Common myeloid progenitor, CD34-positive (primary cell): ENCODE measurements at regions not wholly inside any gene's neighbourhood (a gene's known extent, or its start where the extent isn't known, plus 50 kb on each side); places are given as distances from the start of the nearest gene placed in this dataset.
A peak's percentile ranks its signal among the peaks of the same experiment; 100 is the strongest.
"Not testable (repeated sequence)": the region's sequence is repeated elsewhere in the genome, so short reads cannot be mapped to it uniquely, and the experiment has no call there.

Experiments used
- CTCF ChIA-PET: fragments of 350-600 bp; sonication (Branson Sonifier 250); formaldehyde crosslinking; loops from one replicate; lab custom pipeline; 2021; ENCODE audit warnings: antibody characterized with exemption; lab: Charles Lee
- POLR2A ChIA-PET: fragments of 350-600 bp; sonication (Branson Sonifier 250); formaldehyde crosslinking; loops from one replicate; lab custom pipeline; 2021; ENCODE audit warnings: antibody characterized with exemption; lab: Charles Lee
- DNase-seq, 3 donors: peaks; one replicate each; pipeline versions ENCODE4 v3.0.0 to v3.0.0-alpha.2; 2013
- H3K27ac ChIP-seq, 2 experiments: 1 replicate in 1 of 2; 2 replicates in 1 of 2; pipeline ENCODE4 v1.7.0; 2013; ENCODE audit warnings: inconsistent platforms in 2 of 2, low read length in 2 of 2, mild to moderate bottlenecking in 2 of 2, low read depth in 1 of 2, moderate library complexity in 1 of 2; ENCODE audit not compliant: severe bottlenecking in 2 of 2, insufficient read depth in 1 of 2, poor library complexity in 1 of 2
- H3K27me3 ChIP-seq, 5 experiments: replicated peaks in 2 of 5; 1 replicate in 3 of 5; 2 replicates in 2 of 5; pipeline versions ENCODE4 v1.6.1 to v1.7.0; 2013; ENCODE audit warnings: low read length in 4 of 5, mild to moderate bottlenecking in 2 of 5, moderate library complexity in 2 of 5, inconsistent platforms in 1 of 5; ENCODE audit not compliant: insufficient read depth in 5 of 5, control insufficient read depth in 4 of 5
- H3K36me3 ChIP-seq, 4 experiments: 1 replicate in 2 of 4; 2 replicates in 2 of 4; pipeline versions ENCODE4 v1.6.1 to v1.7.0; 2013; ENCODE audit warnings: low read length in 3 of 4, control low read depth in 1 of 4, mild to moderate bottlenecking in 1 of 4; ENCODE audit not compliant: control insufficient read depth in 4 of 4, insufficient read depth in 4 of 4
- H3K4me1 ChIP-seq, 4 experiments: 1 replicate in 3 of 4; 2 replicates in 1 of 4; pipeline versions ENCODE4 v1.6.1 to v1.7.1; 2013; ENCODE audit warnings: low read length in 3 of 4, mild to moderate bottlenecking in 3 of 4, control low read depth in 1 of 4, inconsistent platforms in 1 of 4, moderate library complexity in 1 of 4; ENCODE audit not compliant: control insufficient read depth in 4 of 4, insufficient read depth in 4 of 4; ENCODE audit errors: control extremely low read depth in 1 of 4
- H3K4me3 ChIP-seq, 7 experiments: 1 replicate in 4 of 7; 2 replicates in 3 of 7; pipeline versions ENCODE4 v1.5.1 to v1.7.0; 2013; ENCODE audit warnings: mild to moderate bottlenecking in 7 of 7, low read length in 6 of 7, moderate library complexity in 6 of 7, inconsistent platforms in 2 of 7, low read depth in 2 of 7, control low read depth in 1 of 7; ENCODE audit not compliant: insufficient read depth in 4 of 7, control insufficient read depth in 1 of 7; ENCODE audit errors: extremely low read depth in 1 of 7
- H3K9me3 ChIP-seq, 5 experiments: 1 replicate in 4 of 5; 2 replicates in 1 of 5; pipeline versions ENCODE4 v1.6.1 to v1.7.1; 2013; ENCODE audit warnings: low read length in 4 of 5, mild to moderate bottlenecking in 2 of 5, inconsistent platforms in 1 of 5, low read depth in 1 of 5, moderate library complexity in 1 of 5; ENCODE audit not compliant: control insufficient read depth in 4 of 5, insufficient read depth in 2 of 5; ENCODE audit errors: control extremely low read depth in 1 of 5
- WGBS: methylation state at CpG from one replicate; pipeline ENCODE4 v1.1.5; 2013; ENCODE audit not compliant: insufficient coverage; 5-methylcytosine and 5-hydroxymethylcytosine counted together

GRCh38 chr6:27018401-27018800 is 229.1 kb upstream of the PRSS16 start:
- H3K27me3 ChIP-seq, H3K36me3 ChIP-seq, H3K4me3 ChIP-seq, DNase-seq, POLR2A ChIA-PET, CTCF ChIA-PET, H3K27ac ChIP-seq: not testable (repeated sequence)
- peaks cover 0 to 17% (median 3%) of the 10 kb centered on the region in 5 experiments for H3K9me3 ChIP-seq
- 97% methylated on average over 6 of the region's 6 CpGs for WGBS
- H3K4me1 ChIP-seq = peaks cover 0 to 15% (median 8%) of the 10 kb centered on the region in 4 experiments

DNA sequence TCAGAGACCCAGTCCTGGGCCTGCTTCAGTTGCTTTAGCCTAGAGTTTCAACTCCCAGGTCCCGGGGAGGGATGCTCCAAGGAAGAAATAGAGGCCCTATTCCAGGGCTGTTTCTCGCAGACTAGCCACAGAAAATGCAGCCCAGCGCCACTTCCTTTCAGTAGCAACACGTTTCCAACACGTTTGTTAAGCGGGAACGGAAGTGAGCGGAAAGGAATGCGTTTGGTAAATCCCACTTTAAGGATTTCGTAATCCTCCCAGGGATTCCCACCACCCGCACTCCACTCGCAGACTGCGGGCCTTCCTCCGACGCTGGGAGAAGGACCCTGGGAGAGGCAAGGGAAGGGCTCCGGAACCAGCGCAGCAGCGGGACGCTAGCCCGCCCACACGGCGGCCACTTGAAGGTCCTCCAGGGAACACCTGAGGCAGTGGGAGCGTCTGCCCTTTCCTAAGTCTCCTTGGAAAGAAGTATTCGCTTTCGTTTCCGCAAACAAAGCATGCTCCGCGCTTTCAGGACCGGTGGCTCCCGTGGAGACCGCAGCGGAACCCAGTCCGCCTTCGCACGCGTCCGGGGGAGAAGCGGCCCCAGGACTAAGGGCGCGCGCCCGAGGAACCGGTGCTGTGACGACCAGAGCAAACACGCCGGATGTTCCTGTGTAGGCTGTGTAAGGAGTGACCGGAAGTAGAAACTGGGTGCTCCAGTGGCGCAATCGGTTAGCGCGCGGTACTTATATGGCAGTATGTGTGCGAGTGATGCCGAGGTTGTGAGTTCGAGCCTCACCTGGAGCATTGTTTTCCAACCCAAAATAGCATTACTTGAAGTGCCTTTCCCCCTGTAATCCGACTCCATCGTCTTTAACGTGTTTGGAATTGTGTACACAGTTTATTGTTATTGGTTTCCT is 227.6 kb upstream of the PRSS16 start:
- CTCF ChIA-PET = interaction anchor here (1.2 kb wide), 1 partner anchor 8 kb away, joined by 3 read pairs; no protein-coding TSS in a partner anchor
- Histone ChIP-seq H3K27ac (peak overlapping the region; percentile 29 to 73), H3K9me3 (peaks cover 0 to 15% (median 3%) of the 10 kb centered on the region in 5 experiments), H3K36me3 (no peaks in the 10 kb centered on the region), H3K27me3 (peaks cover 0 to 4% (median 0%) of the 10 kb centered on the region in 5 experiments), H3K4me1 (peaks cover 0 to 15% (median 8%) of the 10 kb centered on the region in 4 experiments), H3K4me3 (peak overlapping the region; percentile 43 to 84 (median 71))
- whole genome bisulfite sequencing = 4% methylated on average over 52 of the region's 58 CpGs
- DNase-seq = peak; percentile 80 to 90 (median 89)
- POLR2A ChIA-PET = no interaction called here

GRCh38 chr6:27020553-27020880 is 227.0 kb upstream of the PRSS16 start:
- Histone ChIP-seq H3K27me3 (peaks cover 0 to 4% (median 0%) of the 10 kb centered on the region in 5 experiments), H3K36me3 (no peaks in the 10 kb centered on the region), H3K4me1 (peaks cover 0 to 15% (median 8%) of the 10 kb centered on the region in 4 experiments), H3K27ac (peak overlapping the region; percentile 29 to 73), H3K4me3 (peak overlapping the region; percentile 43 to 84 (median 71)), H3K9me3 (peaks cover 0 to 15% (median 3%) of the 10 kb centered on the region in 5 experiments)
- 58% methylated on average over 7 of the region's 9 CpGs for WGBS
- ChIA-PET POLR2A (no interaction called here), CTCF (interaction anchor here (1.2 kb wide), 1 partner anchor 9 kb away, joined by 3 read pairs; no protein-coding TSS in a partner anchor)
- DNase-seq = no peak

- WGBS = 100% methylated on average over 1 of the region's 4 CpGs
- peaks cover 0 to 2% (median 0%) of the 10 kb centered on the region in 5 experiments for H3K9me3 ChIP-seq
- no peak for DNase-seq
- H3K36me3 ChIP-seq = no peaks in the 10 kb centered on the region
- POLR2A ChIA-PET = no interaction called here
- CTCF ChIA-PET = no interaction called here
- no peak overlapping the region for H3K4me3 ChIP-seq
- no peak overlapping the region for H3K27ac ChIP-seq
- peaks cover 0 to 4% (median 0%) of the 10 kb centered on the region in 5 experiments for H3K27me3 ChIP-seq
- H3K4me1 ChIP-seq = peaks cover 0 to 15% (median 8%) of the 10 kb centered on the region in 4 experiments
These were observed 223.8 kb upstream of the PRSS16 start for GRCh38 chr6:27023664-27024063.

DNA sequence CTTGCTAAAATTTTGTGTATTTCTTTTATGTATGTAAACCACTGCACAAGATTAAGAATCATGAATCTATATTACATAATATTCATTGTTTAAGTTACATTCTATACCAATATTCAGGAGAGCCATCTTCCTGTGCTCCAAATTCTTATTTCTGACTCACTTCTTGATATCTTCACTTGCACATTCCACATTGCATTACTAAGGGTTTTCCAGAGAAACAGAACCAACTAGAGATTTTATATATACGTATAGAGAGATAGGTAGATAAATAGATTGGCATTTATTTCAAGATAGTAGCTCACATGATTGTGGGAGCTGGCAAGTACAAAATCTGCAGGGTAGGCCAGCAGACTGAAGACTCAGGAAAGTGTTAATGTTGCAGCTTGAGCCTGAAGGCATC is 222.2 kb upstream of the PRSS16 start:
- Histone ChIP-seq H3K27me3 (peaks cover 0 to 4% (median 0%) of the 10 kb centered on the region in 5 experiments), H3K36me3 (no peaks in the 10 kb centered on the region), H3K4me3 (no peak overlapping the region), H3K27ac (no peak overlapping the region), H3K9me3 (no peaks in the 10 kb centered on the region), H3K4me1 (peaks cover 0 to 7% (median 3%) of the 10 kb centered on the region in 4 experiments)
- ChIA-PET CTCF (interaction anchor here (0.8 kb wide), 1 partner anchor 10 kb away, joined by 3 read pairs; no protein-coding TSS in a partner anchor), POLR2A (no interaction called here)
- 83% methylated on average over 1 of the region's 1 CpG for WGBS
- DNase-seq = no peak

DNA sequence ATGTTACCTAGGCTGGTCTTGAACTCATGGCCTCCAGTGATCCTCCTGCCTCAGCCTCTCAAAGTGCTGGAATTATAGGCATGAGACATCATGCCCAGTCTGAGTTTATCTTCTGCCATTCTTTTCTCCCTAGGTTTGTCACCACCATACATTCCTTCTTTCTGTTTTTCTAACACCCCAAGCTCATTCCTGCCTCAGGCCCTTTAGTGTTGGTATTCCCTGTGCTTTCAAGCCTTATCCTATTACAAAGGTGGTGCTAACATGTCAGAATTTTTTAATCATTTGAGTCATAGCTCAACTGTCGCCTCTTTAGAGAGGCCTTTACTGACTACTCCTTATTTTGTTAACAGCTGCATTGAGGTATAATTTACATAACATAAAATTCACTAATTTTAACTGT is 221.1 kb upstream of the PRSS16 start:
- no peak overlapping the region for H3K4me3 ChIP-seq
- no peaks in the 10 kb centered on the region for H3K4me1 ChIP-seq
- no peaks in the 10 kb centered on the region for H3K9me3 ChIP-seq
- CTCF ChIA-PET = no interaction called here
- POLR2A ChIA-PET = no interaction called here
- H3K36me3 ChIP-seq = no peaks in the 10 kb centered on the region
- peaks cover 0 to 4% (median 0%) of the 10 kb centered on the region in 5 experiments for H3K27me3 ChIP-seq
- no peak for DNase-seq
- no peak overlapping the region for H3K27ac ChIP-seq
- no CpG with 5 or more reads among the region's 1 CpG for WGBS

DNA sequence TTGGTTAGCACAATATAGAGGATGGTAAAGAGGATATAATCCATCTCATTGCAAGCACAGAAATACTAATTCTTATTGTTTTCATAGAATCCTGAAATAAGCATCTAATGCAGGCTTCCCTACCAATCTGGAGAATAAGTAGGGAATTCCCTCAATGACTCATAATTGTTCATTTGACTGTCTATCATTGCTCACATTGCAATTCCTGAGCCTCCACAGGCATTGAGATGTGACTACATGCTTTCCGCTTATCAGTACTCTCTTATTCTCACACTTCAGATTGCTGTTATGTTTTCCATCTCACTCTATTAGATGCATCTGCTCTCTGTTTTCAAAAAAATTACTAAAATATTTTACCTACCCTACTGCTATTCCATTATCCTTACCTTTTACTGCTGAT is 216.2 kb upstream of the PRSS16 start:
- no peaks in the 10 kb centered on the region for H3K9me3 ChIP-seq
- no peaks in the 10 kb centered on the region for H3K4me1 ChIP-seq
- no peaks in the 10 kb centered on the region for H3K36me3 ChIP-seq
- H3K27me3 ChIP-seq = peaks cover 0 to 1% (median 0%) of the 10 kb centered on the region in 5 experiments
- no peak overlapping the region for H3K27ac ChIP-seq
- ChIA-PET CTCF (no interaction called here), POLR2A (no interaction called here)
- DNase-seq = no peak
- no peak overlapping the region for H3K4me3 ChIP-seq
- 100% methylated on average over 1 of the region's 1 CpG for WGBS
